Spleen (tissue), 7 donors: ENCODE measurements at regions not wholly inside any gene's neighbourhood (a gene's known extent, or its start where the extent isn't known, plus 50 kb on each side); places are given as distances from the start of the nearest gene placed in this dataset.

ENCODE experiments used
- POLR2A ChIP-seq, 3 donors: fragments of 450-650 bp; IDR thresholded peaks; one replicate each; pipeline ENCODE4 v1.5.1; 2017; ENCODE audit warnings: antibody characterized with exemption in 3 of 3, mild to moderate bottlenecking in 1 of 3
- TF ChIP-seq, protein P1 (sequence below), 11 experiments: fragments of 200-600 bp in 7 of 11; fragments of 450-650 bp in 4 of 11; sonication (generic) in 4 of 11; IDR thresholded peaks in 8 of 11; conservative IDR thresholded peaks in 3 of 11; 1 replicate in 7 of 11; 2 replicates in 4 of 11; pipeline versions ENCODE4 v1.4.0 to v1.8.0; 2016 to 2021; ENCODE audit warnings: antibody characterized with exemption in 11 of 11, inconsistent platforms in 4 of 11, mild to moderate bottlenecking in 1 of 11
- donor health status: DM: no; HTN: no; CAD: no; lungs with moderate emphysema.
- donor health status: DM: no; HTN: no; CAD: no.
- donor health status: DM: no; HTN: no; CAD: no.

DNA sequence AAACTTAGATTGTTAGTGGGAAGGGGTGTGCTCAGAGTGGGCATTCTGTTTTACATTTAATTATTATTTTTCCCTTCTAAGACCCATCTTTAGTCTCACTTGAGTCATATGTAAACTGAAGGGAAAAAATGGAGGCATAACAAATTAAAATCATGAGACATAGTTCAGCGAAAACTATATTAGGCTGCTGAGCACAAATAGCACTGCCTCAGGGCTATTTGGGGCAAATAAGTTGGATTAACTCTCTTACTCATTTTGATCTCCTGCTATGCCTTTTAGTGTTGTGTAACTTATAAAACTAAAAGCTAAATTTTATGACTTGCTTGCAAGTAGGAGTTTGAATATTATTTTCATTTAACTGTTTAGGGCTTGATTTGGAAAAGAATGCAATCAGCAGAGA lies 1329.2 kb upstream of the PCDH7 start:
- TF ChIP-seq, protein P1, sequence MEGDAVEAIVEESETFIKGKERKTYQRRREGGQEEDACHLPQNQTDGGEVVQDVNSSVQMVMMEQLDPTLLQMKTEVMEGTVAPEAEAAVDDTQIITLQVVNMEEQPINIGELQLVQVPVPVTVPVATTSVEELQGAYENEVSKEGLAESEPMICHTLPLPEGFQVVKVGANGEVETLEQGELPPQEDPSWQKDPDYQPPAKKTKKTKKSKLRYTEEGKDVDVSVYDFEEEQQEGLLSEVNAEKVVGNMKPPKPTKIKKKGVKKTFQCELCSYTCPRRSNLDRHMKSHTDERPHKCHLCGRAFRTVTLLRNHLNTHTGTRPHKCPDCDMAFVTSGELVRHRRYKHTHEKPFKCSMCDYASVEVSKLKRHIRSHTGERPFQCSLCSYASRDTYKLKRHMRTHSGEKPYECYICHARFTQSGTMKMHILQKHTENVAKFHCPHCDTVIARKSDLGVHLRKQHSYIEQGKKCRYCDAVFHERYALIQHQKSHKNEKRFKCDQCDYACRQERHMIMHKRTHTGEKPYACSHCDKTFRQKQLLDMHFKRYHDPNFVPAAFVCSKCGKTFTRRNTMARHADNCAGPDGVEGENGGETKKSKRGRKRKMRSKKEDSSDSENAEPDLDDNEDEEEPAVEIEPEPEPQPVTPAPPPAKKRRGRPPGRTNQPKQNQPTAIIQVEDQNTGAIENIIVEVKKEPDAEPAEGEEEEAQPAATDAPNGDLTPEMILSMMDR (IDR thresholded peaks at IDR 0.05 in 8 of 11, conservative IDR thresholded peaks at IDR 0.05 in 3 of 11), result no peak
- no peak for TF ChIP-seq POLR2A (IDR thresholded peaks at IDR 0.05)
